Testis (tissue), 2 donors: ENCODE measurements at regions not wholly inside any gene's neighbourhood (a gene's known extent, or its start where the extent isn't known, plus 50 kb on each side); places are given as distances from the start of the nearest gene placed in this dataset.

Experiments
- CTCF ChIP-seq, 3 experiments: fragments of 450-650 bp in 2 of 3; fragments of 200-600 bp in 1 of 3; sonication (generic) in 1 of 3; IDR thresholded peaks; one replicate each; pipeline ENCODE4 v1.5.1; 2016 to 2019; ENCODE audit warnings: antibody characterized with exemption in 3 of 3, mild to moderate bottlenecking in 2 of 3, moderate library complexity in 1 of 3
- POLR2A ChIP-seq: fragments of 450-650 bp; IDR thresholded peaks from one replicate; pipeline ENCODE4 v1.6.1; 2017; ENCODE audit warnings: antibody characterized with exemption, mild to moderate bottlenecking, moderate library complexity

GRCh38 chr13:31949486-31949885, 82.1 kb upstream of the FRY start:
- TF ChIP-seq CTCF (IDR thresholded peaks at IDR 0.05) (no peak), POLR2A (no peak)
